Epithelial cell of prostate (primary cell): ENCODE measurements at regions not wholly inside any gene's neighbourhood (a gene's known extent, or its start where the extent isn't known, plus 50 kb on each side); places are given as distances from the start of the nearest gene placed in this dataset.

Experiments used
- DNase-seq: peaks from one replicate; pipeline ENCODE4 v3.0.0-alpha.2; 2011; ENCODE audit warnings: low read depth, low spot score
- H3K27ac ChIP-seq: fragments of 450-650 bp; 2 replicates; pipeline ENCODE4 v1.5.1; 2017; ENCODE audit warnings: mild to moderate bottlenecking

GRCh38 chr16:59263955-59264354 is 529.8 kb upstream of the GOT2 start:
- DNase-seq: no peak
- H3K27ac ChIP-seq: no peak overlapping the region

- no peak for DNase-seq
- H3K27ac ChIP-seq: no peak overlapping the region
These were observed 526.8 kb upstream of the GOT2 start for GRCh38 chr16:59260892-59261291.

- no peak overlapping the region for H3K27ac ChIP-seq
- DNase-seq: no peak
These were observed 525.8 kb upstream of the GOT2 start for GRCh38 chr16:59259950-59260319.

- no peak for DNase-seq
- H3K27ac ChIP-seq: no peak overlapping the region
These were observed 525.2 kb upstream of the GOT2 start for GRCh38 chr16:59259074-59259949.

GRCh38 chr16:59252317-59252716 is 518.2 kb upstream of the GOT2 start:
- no peak for DNase-seq
- no peak overlapping the region for H3K27ac ChIP-seq

GRCh38 chr16:59249011-59249410 is 514.9 kb upstream of the GOT2 start:
- DNase-seq: no peak
- H3K27ac ChIP-seq: no peak overlapping the region

- no peak for DNase-seq
- H3K27ac ChIP-seq: no peak overlapping the region
These were observed 508.4 kb upstream of the GOT2 start for GRCh38 chr16:59242556-59242955.

GRCh38 chr16:59238246-59238645 is 504.1 kb upstream of the GOT2 start:
- no peak for DNase-seq
- H3K27ac ChIP-seq: no peak overlapping the region

- no peak for DNase-seq
- no peak overlapping the region for H3K27ac ChIP-seq
These were observed 502.8 kb upstream of the GOT2 start for GRCh38 chr16:59236804-59237458.

- no peak for DNase-seq
- no peak overlapping the region for H3K27ac ChIP-seq
These were observed 490.3 kb upstream of the GOT2 start for GRCh38 chr16:59224401-59224800.

GRCh38 chr16:59220011-59220410 is 485.9 kb upstream of the GOT2 start:
- DNase-seq: no peak
- no peak overlapping the region for H3K27ac ChIP-seq

GRCh38 chr16:59216291-59216690 is 482.2 kb upstream of the GOT2 start:
- DNase-seq: no peak
- H3K27ac ChIP-seq: no peak overlapping the region

- H3K27ac ChIP-seq: no peak overlapping the region
- DNase-seq: no peak
These were observed 480.3 kb upstream of the GOT2 start for GRCh38 chr16:59214455-59214854.

GRCh38 chr16:59213952-59214351 is 479.8 kb upstream of the GOT2 start:
- no peak overlapping the region for H3K27ac ChIP-seq
- DNase-seq: no peak

GRCh38 chr16:59212492-59213024 is 478.4 kb upstream of the GOT2 start:
- H3K27ac ChIP-seq: no peak overlapping the region
- no peak for DNase-seq

- no peak for DNase-seq
These were observed 476.9 kb upstream of the GOT2 start for GRCh38 chr16:59210955-59211541.

GRCh38 chr16:59205403-59205802 is 471.3 kb upstream of the GOT2 start:
- no peak overlapping the region for H3K27ac ChIP-seq
- DNase-seq: no peak

More at GRCh38 chr16:59210955-59211541, 476.9 kb upstream of the GOT2 start:
- no peak overlapping the region for H3K27ac ChIP-seq

GRCh38 chr16:59204589-59204988 is 470.5 kb upstream of the GOT2 start:
- no peak for DNase-seq
- H3K27ac ChIP-seq: no peak overlapping the region

GRCh38 chr16:59202233-59202862 is 468.2 kb upstream of the GOT2 start:
- no peak overlapping the region for H3K27ac ChIP-seq
- DNase-seq: no peak

- DNase-seq: no peak
- no peak overlapping the region for H3K27ac ChIP-seq
These were observed 467.7 kb upstream of the GOT2 start for GRCh38 chr16:59201821-59202220.

GRCh38 chr16:59201160-59201559 is 467.0 kb upstream of the GOT2 start:
- DNase-seq: no peak
- H3K27ac ChIP-seq: no peak overlapping the region
